GM12872 (cell line): ENCODE measurements at regions not wholly inside any gene's neighbourhood (a gene's known extent, or its start where the extent isn't known, plus 50 kb on each side); places are given as distances from the start of the nearest gene placed in this dataset.

Experiments
- TF ChIP-seq, protein P1 (sequence below): IDR thresholded peaks from 3 replicates; pipeline ENCODE4 v1.5.1; 2011; ENCODE audit warnings: low read depth, mild to moderate bottlenecking, low read length, moderate library complexity; ENCODE audit not compliant: insufficient read depth

DNA sequence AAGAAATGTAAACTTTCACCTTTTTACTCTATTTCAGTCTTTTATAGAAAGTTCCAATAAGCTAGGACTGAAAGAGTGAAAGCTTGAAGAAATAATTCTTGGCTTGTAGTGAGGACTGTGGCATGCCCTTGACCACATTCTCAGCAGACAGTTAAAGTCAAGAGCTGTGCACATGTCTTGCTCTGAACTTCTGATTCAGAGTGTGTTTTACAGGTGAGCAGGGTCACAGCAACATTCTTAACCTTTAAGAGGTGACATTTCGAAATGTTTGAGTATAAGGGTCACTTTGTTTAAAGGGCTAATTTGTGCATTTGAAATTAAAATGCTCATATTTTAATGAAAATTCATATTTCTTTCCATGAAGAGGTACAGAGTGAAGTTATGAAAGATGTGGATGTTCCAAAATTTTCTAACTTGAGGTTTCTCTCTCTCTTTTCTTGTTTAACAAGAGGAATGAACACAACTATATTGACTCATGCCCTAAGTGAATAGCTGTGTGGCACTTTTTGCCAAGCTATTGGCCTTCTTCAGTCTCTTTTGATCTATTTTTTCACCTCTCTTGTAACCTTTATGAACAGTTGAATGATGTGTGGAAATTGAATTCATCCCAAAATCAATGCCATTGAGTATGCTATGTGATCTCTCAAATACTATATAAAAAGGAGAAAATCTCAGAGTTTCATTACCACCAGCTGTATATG, 918.1 kb downstream of the ADGRL2 start:
- TF ChIP-seq, protein P1, sequence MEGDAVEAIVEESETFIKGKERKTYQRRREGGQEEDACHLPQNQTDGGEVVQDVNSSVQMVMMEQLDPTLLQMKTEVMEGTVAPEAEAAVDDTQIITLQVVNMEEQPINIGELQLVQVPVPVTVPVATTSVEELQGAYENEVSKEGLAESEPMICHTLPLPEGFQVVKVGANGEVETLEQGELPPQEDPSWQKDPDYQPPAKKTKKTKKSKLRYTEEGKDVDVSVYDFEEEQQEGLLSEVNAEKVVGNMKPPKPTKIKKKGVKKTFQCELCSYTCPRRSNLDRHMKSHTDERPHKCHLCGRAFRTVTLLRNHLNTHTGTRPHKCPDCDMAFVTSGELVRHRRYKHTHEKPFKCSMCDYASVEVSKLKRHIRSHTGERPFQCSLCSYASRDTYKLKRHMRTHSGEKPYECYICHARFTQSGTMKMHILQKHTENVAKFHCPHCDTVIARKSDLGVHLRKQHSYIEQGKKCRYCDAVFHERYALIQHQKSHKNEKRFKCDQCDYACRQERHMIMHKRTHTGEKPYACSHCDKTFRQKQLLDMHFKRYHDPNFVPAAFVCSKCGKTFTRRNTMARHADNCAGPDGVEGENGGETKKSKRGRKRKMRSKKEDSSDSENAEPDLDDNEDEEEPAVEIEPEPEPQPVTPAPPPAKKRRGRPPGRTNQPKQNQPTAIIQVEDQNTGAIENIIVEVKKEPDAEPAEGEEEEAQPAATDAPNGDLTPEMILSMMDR: no peak

DNA sequence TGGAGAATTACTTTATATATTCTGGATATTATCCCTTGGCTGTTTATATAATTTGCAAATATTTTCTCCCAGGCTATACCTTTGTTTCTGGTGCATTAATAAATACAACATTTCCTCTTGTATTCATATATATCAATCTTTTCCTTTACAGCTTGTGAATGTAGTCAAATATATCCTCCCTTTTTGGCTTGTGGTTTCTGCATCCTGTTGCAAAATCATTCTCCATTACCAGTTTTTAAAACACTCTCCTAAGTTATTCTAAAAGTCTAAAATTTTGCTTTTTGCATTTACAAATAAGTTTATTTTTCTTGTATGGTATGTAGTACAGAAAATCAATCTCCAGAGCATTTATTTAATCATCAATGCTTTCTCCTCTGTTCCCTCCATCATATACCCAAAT, 909.4 kb downstream of the ADGRL2 start:
- TF ChIP-seq, protein P1: no peak

DNA sequence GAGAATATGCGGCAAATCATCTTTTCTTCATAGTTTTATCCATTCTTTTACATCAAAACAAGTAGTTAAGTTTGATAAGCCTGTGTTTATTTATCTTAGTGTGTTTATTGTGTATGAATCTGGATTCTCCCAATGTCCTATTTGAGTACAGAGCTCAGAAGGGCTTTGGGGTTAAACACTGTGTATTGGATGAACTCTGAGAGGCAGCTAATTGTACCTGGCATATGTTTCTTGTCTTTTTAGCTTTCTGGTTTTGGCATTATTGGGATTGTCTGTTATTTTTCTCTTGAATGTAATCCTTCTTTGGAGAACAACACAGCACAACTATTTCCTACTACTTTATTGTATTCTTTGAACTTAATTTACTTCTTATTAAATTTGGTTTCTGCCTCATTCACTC, 906.9 kb downstream of the ADGRL2 start:
- TF ChIP-seq, protein P1: no peak

DNA sequence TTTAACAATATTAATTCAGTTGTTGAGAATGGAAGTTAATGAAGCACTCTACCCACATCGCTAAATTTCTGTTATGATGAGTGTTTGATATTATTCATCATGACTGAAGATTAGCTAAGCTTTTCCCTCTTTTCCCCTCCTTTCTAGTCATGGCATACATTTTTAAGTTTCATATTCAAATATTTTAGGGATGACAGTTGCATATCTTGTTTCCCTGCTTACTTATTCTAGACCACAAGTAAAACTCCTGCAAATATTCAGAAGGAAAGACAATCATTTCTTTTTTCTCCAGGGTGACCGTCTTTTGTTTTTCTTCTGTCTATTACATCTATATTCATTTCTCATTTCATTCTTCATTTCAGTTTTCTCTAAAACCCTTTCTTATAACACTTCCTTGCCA, 906.0 kb downstream of the ADGRL2 start:
- TF ChIP-seq, protein P1: no peak

DNA sequence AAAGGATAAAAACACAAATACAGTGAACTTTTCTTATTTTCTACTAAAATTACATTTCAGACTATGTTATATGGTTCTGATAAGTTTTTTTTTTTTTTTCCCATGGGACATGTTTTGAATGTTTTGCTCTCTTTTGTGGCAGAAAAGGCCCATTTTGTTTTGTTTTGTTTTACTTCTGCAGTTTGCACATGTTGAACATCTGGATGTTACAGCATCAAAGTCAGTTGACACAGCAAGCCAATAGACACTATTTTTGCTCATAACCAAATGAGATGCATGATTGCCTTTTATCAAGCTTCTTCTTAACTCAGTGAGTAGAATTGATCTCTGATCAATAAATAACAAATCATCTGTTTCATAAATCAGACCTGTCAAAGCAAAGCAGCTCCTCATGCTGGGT, 904.2 kb downstream of the ADGRL2 start:
- TF ChIP-seq, protein P1: no peak

DNA sequence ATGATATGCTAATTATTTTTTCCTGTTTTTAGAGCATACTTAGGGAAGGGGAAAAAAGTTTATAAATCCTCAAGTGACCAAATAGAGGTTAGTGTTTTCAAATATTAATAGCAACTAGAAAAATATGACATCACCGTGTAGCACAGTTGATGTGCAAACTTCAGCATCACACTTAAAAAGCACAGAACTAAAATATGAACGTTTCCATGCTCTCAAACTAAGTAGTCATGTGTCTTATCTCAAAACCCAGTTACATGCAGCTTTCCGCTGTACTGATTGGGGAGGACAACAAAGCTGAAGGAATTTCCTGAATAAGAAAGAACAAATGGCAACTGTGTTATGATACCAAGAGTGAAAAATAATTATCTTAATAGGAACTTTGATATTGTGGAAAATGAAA, 903.7 kb downstream of the ADGRL2 start:
- TF ChIP-seq, protein P1: no peak

DNA sequence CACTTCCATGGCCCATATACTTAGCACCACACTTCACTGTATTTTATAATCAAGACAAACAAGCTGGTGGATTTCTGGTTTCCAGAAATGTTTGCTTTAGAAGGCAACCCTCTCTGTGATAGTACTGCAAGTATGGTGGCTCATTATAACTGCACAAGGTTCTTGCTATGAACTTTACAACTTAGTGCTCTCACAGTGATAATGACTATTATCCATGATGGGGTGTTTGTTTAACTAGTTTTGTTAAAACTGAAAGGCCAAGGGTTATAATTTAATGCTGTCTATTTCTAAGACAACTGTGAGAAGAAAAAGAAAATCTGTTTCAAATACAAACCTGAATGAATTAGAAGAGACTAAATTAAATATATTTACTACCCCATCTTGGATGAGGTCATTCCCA, 903.2 kb downstream of the ADGRL2 start:
- TF ChIP-seq, protein P1: no peak
